OCI-LY3 (cell line): ENCODE measurements at regions not wholly inside any gene's neighbourhood (a gene's known extent, or its start where the extent isn't known, plus 50 kb on each side); places are given as distances from the start of the nearest gene placed in this dataset.

Experiments
- EZH2phosphoT487 ChIP-seq: fragments of 200-600 bp; shearing (Covaris generic); IDR thresholded peaks from 2 replicates; pipeline ENCODE4 v1.6.1; 2018; ENCODE audit warnings: antibody characterized with exemption, mixed run types, low read depth
- TF ChIP-seq, protein P1 (sequence below): fragments of 200-600, 300-600 bp; sonication (generic); IDR thresholded peaks from 2 replicates; pipeline ENCODE4 v1.5.1; 2014; ENCODE audit warnings: antibody characterized with exemption, low read length, low read depth

DNA sequence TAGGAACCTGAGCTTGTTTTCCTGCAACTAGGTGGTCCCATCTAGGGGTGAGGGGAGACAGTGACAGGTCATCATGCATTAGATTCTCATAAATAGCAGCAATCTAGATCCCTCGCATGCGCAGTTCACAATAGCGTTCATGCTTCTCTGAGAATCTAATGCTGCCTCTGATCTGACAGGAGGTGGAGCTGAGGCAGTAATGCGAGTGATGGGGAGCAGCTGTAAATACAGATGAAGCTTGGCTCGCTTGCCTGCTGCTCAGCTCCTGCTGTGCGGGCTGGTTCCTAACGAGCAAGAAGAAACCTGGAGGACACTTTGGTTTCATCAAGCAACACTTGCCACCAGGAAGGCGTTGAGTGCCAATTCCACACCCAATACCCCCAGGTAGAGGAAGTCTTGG is 95.1 kb upstream of the OLIG2 start:
- TF ChIP-seq, protein P1, sequence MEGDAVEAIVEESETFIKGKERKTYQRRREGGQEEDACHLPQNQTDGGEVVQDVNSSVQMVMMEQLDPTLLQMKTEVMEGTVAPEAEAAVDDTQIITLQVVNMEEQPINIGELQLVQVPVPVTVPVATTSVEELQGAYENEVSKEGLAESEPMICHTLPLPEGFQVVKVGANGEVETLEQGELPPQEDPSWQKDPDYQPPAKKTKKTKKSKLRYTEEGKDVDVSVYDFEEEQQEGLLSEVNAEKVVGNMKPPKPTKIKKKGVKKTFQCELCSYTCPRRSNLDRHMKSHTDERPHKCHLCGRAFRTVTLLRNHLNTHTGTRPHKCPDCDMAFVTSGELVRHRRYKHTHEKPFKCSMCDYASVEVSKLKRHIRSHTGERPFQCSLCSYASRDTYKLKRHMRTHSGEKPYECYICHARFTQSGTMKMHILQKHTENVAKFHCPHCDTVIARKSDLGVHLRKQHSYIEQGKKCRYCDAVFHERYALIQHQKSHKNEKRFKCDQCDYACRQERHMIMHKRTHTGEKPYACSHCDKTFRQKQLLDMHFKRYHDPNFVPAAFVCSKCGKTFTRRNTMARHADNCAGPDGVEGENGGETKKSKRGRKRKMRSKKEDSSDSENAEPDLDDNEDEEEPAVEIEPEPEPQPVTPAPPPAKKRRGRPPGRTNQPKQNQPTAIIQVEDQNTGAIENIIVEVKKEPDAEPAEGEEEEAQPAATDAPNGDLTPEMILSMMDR, result no peak
- no peak for TF ChIP-seq EZH2phosphoT487
